Dedifferentiated amniotic fluid mesenchymal stem cell (primary cell): ENCODE measurements at regions not wholly inside any gene's neighbourhood (a gene's known extent, or its start where the extent isn't known, plus 50 kb on each side); places are given as distances from the start of the nearest gene placed in this dataset.
"Not testable (repeated sequence)": the region's sequence is repeated elsewhere in the genome, so short reads cannot be mapped to it uniquely, and the experiment has no call there.

Source experiments
- DNase-seq: peaks from one replicate; pipeline ENCODE4 v3.0.0-alpha.2; 2016; ENCODE audit errors: extremely low spot score

GRCh38 chr16:47858333-47858982, 297.3 kb downstream of the ABCC12 start:
- DNase-seq, result no peak

- no peak for DNase-seq
Observed at GRCh38 chr16:47855431-47855830, 300.4 kb downstream of the ABCC12 start.

GRCh38 chr16:47854737-47855136, 301.1 kb downstream of the ABCC12 start:
- no peak for DNase-seq

- no peak for DNase-seq
Observed at GRCh38 chr16:47852991-47853390, 302.8 kb downstream of the ABCC12 start.

GRCh38 chr16:47851146-47851545, 304.6 kb downstream of the ABCC12 start:
- no peak for DNase-seq

- no peak for DNase-seq
Observed at GRCh38 chr16:47849736-47850135, 306.1 kb downstream of the ABCC12 start.

- no peak for DNase-seq
Observed at GRCh38 chr16:47848421-47849109, 307.2 kb downstream of the ABCC12 start.

GRCh38 chr16:47847220-47847970, 308.4 kb downstream of the ABCC12 start:
- DNase-seq, result no peak

- DNase-seq, result no peak
Observed at GRCh38 chr16:47834485-47835024, 321.2 kb downstream of the ABCC12 start.

GRCh38 chr16:47833771-47834170, 322.0 kb downstream of the ABCC12 start:
- DNase-seq, result no peak

GRCh38 chr16:47829850-47830600, 325.8 kb downstream of the ABCC12 start:
- no peak for DNase-seq

- DNase-seq, result no peak
Observed at GRCh38 chr16:47826070-47826469, 329.7 kb downstream of the ABCC12 start.

- DNase-seq, result no peak
Observed at GRCh38 chr16:47817048-47817447, 338.7 kb downstream of the ABCC12 start.

GRCh38 chr16:47816511-47816910, 339.3 kb downstream of the ABCC12 start:
- no peak for DNase-seq

- DNase-seq, result no peak
Observed at GRCh38 chr16:47815655-47816054, 340.1 kb downstream of the ABCC12 start.

- not testable (repeated sequence) for DNase-seq
Observed at GRCh38 chr16:47811758-47812157, 344.0 kb downstream of the ABCC12 start.

- no peak for DNase-seq
Observed at GRCh38 chr16:47806309-47806847, 345.2 kb downstream of the PHKB start.

GRCh38 chr16:47787696-47788095, 326.6 kb downstream of the PHKB start:
- no peak for DNase-seq

- no peak for DNase-seq
Observed at GRCh38 chr16:47781673-47782072, 320.5 kb downstream of the PHKB start.

GRCh38 chr16:47780213-47780875, 319.2 kb downstream of the PHKB start:
- no peak for DNase-seq
